ENCODE measurements at regions not wholly inside any gene's neighbourhood (a gene's known extent, or its start where the extent isn't known, plus 50 kb on each side); places are given as distances from the start of the nearest gene placed in this dataset.

DNA sequence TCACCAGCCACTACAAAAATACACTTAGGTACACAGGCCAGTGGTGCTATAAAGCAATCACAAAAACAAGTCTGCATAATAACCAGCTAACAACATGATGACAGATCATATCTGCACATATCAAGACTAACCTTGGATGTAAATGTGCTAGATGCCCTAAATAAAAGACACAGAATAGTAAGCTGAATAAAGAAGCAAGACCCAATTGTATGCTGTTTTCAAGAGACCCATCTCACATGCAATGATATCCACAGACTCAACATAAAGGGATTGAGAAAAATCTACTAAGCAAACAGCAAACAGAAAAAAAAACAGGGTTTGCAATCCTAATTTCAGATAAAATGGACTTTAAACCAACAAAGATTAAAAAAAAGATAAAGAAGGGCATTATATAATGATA is 505.4 kb upstream of the FZD8 start:
- no peak for DNase-seq

GRCh38 chr10:36141856-36142560 is 499.9 kb upstream of the FZD8 start:
- DNase-seq: no peak

DNA sequence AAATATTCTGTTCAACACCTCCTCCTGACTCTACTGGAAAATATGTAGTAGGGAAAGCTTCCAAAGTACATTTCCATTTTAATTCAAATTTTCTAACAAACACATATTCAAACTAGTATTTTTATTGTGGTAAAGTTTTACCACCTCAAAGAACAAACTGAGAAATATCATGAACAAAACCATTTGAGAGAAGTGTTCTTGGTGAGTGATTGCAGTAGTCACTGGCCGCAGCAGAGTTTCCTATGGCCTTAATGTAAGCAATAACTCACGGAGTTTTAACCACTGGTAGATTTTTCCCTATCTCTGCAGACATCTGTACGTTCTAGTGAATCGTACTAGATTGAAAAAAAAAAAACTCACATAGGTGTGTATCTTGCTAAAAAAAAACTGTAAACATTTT is 487.0 kb upstream of the FZD8 start:
- DNase-seq: no peak

GRCh38 chr10:36126076-36126475 is 484.0 kb upstream of the FZD8 start:
- DNase-seq: no peak

DNA sequence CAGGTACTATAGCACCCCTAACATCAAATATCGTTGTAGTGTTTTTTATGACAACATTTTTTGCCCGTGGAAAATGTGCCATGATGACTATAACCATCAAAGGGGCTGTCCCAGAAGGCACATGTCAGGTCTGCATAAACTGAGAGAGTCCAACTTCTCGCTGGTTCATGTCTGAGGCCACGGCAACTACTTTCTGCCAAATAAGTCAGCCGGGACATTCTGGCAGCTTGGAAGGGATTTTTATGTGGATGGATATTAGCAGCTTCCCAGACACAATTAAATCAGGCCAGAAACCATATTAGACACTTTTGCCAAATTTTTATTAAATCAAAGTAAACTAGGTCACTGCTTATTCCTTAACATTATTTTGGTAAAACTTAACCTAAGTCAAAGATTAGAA is 477.4 kb upstream of the FZD8 start:
- DNase-seq: no peak

- no peak for DNase-seq
Observed at GRCh38 chr10:36118314-36118713, 476.2 kb upstream of the FZD8 start.

- DNase-seq: no peak
Observed at GRCh38 chr10:36117890-36118289, 475.8 kb upstream of the FZD8 start.

DNA sequence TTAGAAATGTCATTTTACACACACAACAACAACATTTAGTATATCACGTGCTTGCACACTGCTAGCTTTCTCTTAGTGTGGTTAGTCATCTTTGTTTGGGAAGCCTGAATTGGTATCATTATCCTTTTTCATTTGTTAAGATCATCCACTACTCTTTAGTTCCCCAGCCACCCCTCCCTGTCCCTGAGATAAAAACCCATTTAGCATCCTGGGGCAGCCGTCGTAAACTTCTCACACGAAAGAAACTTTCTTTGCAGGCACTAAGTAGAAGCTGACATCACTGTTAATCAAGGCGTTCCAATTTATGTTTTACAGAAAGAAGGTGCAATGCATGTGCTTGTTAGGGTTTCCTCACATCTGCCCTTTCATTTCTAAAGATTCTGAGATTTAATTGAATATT is 475.1 kb upstream of the FZD8 start:
- no peak for DNase-seq

DNA sequence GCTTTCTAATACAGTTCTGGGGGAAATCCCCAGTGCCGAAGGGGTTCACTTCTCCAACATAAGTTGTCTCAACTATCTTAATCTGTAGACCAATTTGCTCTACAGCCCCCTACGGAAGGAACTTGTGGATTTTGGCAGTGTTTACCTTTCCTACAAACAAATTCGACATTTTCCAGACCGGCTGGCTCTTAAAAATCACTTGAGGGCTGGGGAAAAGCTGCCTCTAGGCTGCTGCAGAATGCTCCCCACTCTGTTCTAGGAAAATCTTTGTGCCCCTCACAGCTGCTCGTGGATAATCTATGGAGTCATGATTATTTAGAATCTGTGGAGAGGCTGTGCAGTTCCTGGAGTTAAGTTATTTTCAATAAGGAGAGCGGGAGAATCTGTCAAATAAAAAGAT is 474.6 kb upstream of the FZD8 start:
- no peak for DNase-seq

- no peak for DNase-seq
Observed at GRCh38 chr10:36116040-36116439, 473.9 kb upstream of the FZD8 start.

DNA sequence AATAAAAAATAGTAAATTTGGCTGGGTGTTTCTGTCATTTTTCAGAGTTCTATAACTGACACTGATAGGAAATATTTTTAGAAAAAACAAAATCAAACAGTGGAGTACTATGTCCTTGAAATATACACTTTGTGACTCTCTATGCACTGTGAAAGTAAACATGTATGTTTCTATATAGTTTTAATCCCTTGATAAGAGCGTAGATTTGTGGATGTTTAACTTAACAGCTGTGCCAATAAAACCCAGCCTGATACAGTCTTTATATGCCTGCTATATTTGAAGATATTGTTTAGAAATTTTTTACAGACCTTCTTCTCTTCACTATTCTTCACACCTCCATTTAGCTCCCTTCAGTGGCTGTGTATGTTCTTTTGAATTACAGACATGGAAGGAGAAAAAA is 473.3 kb upstream of the FZD8 start:
- DNase-seq: no peak

DNA sequence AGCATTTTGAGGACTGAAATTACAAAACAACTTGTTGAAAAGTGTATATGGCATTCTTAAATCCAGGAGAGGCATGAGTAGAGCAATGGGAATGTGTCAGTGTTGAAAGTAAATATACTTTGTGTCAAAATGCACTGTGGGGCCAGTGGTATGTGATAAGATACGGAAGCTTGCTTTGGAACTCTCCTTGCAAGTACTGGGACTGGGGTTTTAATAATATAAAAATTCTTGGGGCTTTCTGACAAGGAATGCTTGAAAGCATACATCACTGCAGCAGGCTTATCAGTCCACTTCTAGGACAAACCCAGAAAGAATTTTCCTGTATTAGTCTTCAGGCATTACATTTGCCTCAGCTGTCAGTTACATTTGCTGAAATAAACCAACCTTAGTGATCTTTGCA is 472.8 kb upstream of the FZD8 start:
- no peak for DNase-seq

- no peak for DNase-seq
Observed at GRCh38 chr10:36114141-36114540, 472.0 kb upstream of the FZD8 start.

GRCh38 chr10:36111676-36112075 is 469.6 kb upstream of the FZD8 start:
- no peak for DNase-seq

GRCh38 chr10:36110097-36110496 is 468.0 kb upstream of the FZD8 start:
- no peak for DNase-seq

DNA sequence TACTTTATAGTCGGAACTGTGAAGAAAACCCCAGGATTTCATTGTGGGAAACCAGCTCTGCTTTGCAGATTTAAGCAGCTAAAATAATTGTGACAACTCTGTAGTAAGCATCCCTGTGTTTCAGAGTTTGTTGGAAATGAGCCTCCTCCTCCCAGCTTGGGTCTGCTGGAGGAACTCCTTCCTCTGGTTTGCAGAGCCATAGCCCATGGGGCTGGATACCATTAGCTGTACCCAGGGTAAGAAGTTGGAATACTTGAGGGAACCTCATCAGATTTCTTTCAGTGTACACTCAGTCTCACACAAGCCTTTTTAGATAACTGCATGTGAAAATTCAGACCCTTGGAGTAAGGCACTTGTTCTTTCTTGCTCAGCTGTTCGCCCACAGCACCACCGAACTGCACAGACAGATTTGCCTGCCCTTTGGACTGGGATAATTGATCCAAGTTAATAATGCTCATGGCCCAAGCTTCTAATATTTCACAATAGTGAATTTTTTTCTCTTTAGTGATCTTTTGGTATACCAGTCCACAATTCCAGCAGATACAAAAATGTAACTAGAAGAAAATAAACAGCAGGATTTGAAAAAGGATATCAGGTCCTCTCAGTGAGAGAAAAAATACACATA is 467.4 kb upstream of the FZD8 start:
- DNase-seq: no peak

DNA sequence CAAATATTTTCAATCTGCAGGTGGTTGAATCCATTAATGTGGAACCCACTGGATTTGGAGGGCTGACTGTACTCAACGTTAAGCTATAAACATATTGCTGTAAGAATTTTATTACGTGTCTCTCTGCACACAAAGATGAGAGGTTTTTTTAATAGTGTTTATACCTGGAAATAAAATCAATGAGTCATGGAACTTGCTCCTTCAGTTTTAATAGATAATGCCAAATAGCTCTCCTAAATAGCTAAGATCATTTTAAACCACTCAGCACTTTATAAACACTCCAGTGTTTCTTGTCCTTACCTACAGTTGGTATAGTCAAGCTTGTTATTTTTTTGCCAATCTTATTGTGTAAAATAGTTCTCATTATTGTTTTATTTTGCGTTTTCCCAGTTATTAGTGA is 455.6 kb upstream of the FZD8 start:
- no peak for DNase-seq

DNA sequence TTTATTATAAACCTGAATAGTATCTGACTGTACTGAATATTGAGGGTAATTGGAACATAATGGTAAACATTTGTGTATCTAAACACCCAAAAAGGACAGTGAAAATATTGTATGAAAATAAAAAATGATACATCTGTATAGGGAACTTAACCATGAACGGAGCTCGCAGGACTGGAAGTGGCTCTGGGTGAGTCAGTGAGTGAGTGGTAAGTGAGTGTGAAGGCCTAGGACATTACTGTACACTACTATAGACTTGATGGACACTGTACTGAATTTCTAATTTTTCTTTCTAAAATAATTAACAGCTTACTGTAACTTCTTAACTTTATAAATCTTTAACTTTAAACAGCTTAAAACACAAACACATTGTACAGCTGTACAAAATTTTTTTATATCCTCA is 454.5 kb upstream of the FZD8 start:
- DNase-seq: no peak

- no peak for DNase-seq
Observed at GRCh38 chr10:36094096-36094495, 452.0 kb upstream of the FZD8 start.

DNA sequence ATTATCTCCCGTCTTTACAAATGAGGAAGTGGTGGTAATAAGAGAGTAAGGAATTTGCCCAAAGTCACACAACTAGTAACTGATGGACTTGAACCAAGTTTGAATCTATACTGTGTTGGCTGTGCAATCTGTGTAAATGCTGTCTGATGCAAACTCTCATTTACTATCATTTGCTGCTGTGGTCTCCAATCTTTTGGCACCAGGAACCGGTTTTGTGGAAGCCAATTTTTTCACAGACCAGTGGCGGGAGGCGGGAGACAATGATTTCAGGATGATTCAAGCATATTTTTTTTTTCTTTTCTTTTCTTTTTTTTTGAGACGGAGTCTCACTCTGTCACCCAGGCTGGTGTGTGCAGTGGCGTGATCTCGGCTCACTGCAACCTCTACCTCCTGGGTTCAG is 450.0 kb upstream of the FZD8 start:
- no peak for DNase-seq

DNA sequence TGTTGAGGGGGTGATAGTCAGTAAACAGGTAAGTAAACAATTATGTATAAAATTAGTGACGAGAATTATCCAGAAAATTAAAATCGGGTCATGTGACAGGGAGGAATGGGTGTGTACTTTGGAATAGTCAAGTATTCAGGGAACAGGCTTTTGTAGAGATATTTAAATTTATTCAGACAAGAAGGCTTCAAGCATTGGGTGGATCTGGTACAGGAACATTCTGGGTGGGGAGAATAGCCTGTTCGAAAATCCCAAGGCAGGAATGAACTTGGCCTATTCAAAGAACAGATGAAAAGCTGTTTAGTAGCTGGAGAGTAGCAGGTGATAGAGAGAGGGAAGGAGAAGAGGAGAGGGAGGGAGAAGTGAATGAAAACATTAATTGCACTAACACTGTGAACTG is 448.9 kb upstream of the FZD8 start:
- DNase-seq: no peak

GRCh38 chr10:36089790-36090440 is 447.8 kb upstream of the FZD8 start:
- DNase-seq: no peak

GRCh38 chr10:36087006-36088005 is 445.2 kb upstream of the FZD8 start:
- DNase-seq: no peak
